Stomach (tissue), 4 donors: ENCODE measurements at regions not wholly inside any gene's neighbourhood (a gene's known extent, or its start where the extent isn't known, plus 50 kb on each side); places are given as distances from the start of the nearest gene placed in this dataset.
"Not testable (repeated sequence)": the region's sequence is repeated elsewhere in the genome, so short reads cannot be mapped to it uniquely, and the experiment has no call there.

Experiments used
- POLR2A ChIP-seq, 4 donors: fragments of 450-650 bp; IDR thresholded peaks; one replicate each; pipeline ENCODE4 v1.6.1; 2016; ENCODE audit warnings: antibody characterized with exemption in 4 of 4, control low read depth in 2 of 4, mild to moderate bottlenecking in 1 of 4, moderate library complexity in 1 of 4
- TF ChIP-seq, protein P1 (sequence below), 7 experiments: fragments of 450-650 bp in 4 of 7; fragments of 200-600 bp in 3 of 7; sonication (generic) in 3 of 7; IDR thresholded peaks; one replicate each; pipeline ENCODE4 v1.5.1; 2016 to 2019; ENCODE audit warnings: antibody characterized with exemption in 7 of 7, control low read depth in 2 of 7, mild to moderate bottlenecking in 1 of 7

- TF ChIP-seq, protein P1, sequence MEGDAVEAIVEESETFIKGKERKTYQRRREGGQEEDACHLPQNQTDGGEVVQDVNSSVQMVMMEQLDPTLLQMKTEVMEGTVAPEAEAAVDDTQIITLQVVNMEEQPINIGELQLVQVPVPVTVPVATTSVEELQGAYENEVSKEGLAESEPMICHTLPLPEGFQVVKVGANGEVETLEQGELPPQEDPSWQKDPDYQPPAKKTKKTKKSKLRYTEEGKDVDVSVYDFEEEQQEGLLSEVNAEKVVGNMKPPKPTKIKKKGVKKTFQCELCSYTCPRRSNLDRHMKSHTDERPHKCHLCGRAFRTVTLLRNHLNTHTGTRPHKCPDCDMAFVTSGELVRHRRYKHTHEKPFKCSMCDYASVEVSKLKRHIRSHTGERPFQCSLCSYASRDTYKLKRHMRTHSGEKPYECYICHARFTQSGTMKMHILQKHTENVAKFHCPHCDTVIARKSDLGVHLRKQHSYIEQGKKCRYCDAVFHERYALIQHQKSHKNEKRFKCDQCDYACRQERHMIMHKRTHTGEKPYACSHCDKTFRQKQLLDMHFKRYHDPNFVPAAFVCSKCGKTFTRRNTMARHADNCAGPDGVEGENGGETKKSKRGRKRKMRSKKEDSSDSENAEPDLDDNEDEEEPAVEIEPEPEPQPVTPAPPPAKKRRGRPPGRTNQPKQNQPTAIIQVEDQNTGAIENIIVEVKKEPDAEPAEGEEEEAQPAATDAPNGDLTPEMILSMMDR (IDR thresholded peaks at IDR 0.05), result not testable (repeated sequence)
- TF ChIP-seq POLR2A (IDR thresholded peaks at IDR 0.05), result not testable (repeated sequence)
Measured at GRCh38 chr3:144494651-144495050, 523.0 kb downstream of the DIPK2A start.
